Activated CD8-positive, alpha-beta memory T cell treated with anti-CD3 and anti-CD28 coated beads for 4 hours (primary cell): ENCODE measurements at regions not wholly inside any gene's neighbourhood (a gene's known extent, or its start where the extent isn't known, plus 50 kb on each side); places are given as distances from the start of the nearest gene placed in this dataset.
"Not testable (repeated sequence)": the region's sequence is repeated elsewhere in the genome, so short reads cannot be mapped to it uniquely, and the experiment has no call there.

Experiments
- DNase-seq, 2 donors: peaks; one replicate each; pipeline ENCODE4 v3.0.0-alpha.2; 2020; ENCODE audit warnings: low read depth in 2 of 2

GRCh38 chr20:47865451-47865850 lies 80.2 kb upstream of the SULF2 start:
- no peak for DNase-seq

- no peak for DNase-seq
Measured at GRCh38 chr20:47863981-47864380, 78.7 kb upstream of the SULF2 start.

- DNase-seq: no peak
Measured at GRCh38 chr20:47863315-47863965, 78.2 kb upstream of the SULF2 start.

- no peak for DNase-seq
Measured at GRCh38 chr20:47862574-47863240, 77.4 kb upstream of the SULF2 start.

- no peak for DNase-seq
Measured at GRCh38 chr20:47861116-47861515, 75.8 kb upstream of the SULF2 start.

GRCh38 chr20:47860049-47860830 lies 75.0 kb upstream of the SULF2 start:
- no peak for DNase-seq

- DNase-seq: no peak
Measured at GRCh38 chr20:47859278-47859677, 74.0 kb upstream of the SULF2 start.

- DNase-seq: no peak
Measured at GRCh38 chr20:47857569-47858464, 72.5 kb upstream of the SULF2 start.

GRCh38 chr20:47857187-47857568 lies 71.9 kb upstream of the SULF2 start:
- DNase-seq: no peak

- DNase-seq: no peak
Measured at GRCh38 chr20:47855799-47856198, 70.5 kb upstream of the SULF2 start.

- no peak for DNase-seq
Measured at GRCh38 chr20:47854687-47855212, 69.5 kb upstream of the SULF2 start.

GRCh38 chr20:47851774-47852173 lies 66.5 kb upstream of the SULF2 start:
- no peak for DNase-seq

- DNase-seq: no peak
Measured at GRCh38 chr20:47850146-47850545, 64.9 kb upstream of the SULF2 start.

GRCh38 chr20:47849596-47849995 lies 64.3 kb upstream of the SULF2 start:
- DNase-seq: no peak

GRCh38 chr20:47849006-47849405 lies 63.7 kb upstream of the SULF2 start:
- DNase-seq: no peak

GRCh38 chr20:47848534-47848933 lies 63.3 kb upstream of the SULF2 start:
- not testable (repeated sequence) for DNase-seq

- no peak for DNase-seq
Measured at GRCh38 chr20:47847884-47848485, 62.7 kb upstream of the SULF2 start.

- DNase-seq: not testable (repeated sequence)
Measured at GRCh38 chr20:47847220-47847619, 61.9 kb upstream of the SULF2 start.

- not testable (repeated sequence) for DNase-seq
Measured at GRCh38 chr20:47846651-47847050, 61.4 kb upstream of the SULF2 start.

GRCh38 chr20:47845382-47845977 lies 60.2 kb upstream of the SULF2 start:
- not testable (repeated sequence) for DNase-seq

- not testable (repeated sequence) for DNase-seq
Measured at GRCh38 chr20:47844568-47844906, 59.3 kb upstream of the SULF2 start.
